KOPT-K1 (cell line): ENCODE measurements at regions not wholly inside any gene's neighbourhood (a gene's known extent, or its start where the extent isn't known, plus 50 kb on each side); places are given as distances from the start of the nearest gene placed in this dataset.

Source experiments
- H3K27ac ChIP-seq: fragments of 200-600 bp; sonication (generic); 2 replicates; pipeline ENCODE4 v1.5.1; 2016; ENCODE audit warnings: antibody characterized with exemption, mild to moderate bottlenecking, low read depth, low read length; ENCODE audit not compliant: poor library complexity, severe bottlenecking
- H3K36me3 ChIP-seq: fragments of 200-600 bp; sonication (generic); 2 replicates; pipeline ENCODE4 v1.5.1; 2017; ENCODE audit warnings: antibody characterized with exemption, mild to moderate bottlenecking, low read length, moderate library complexity; ENCODE audit not compliant: insufficient read depth
- H3K9me3 ChIP-seq: fragments of 200-600 bp; sonication (generic); 2 replicates; pipeline ENCODE4 v1.5.1; 2017; ENCODE audit warnings: antibody characterized with exemption, low read length, mild to moderate bottlenecking; ENCODE audit not compliant: insufficient read depth, poor library complexity, severe bottlenecking

- H3K9me3 ChIP-seq = no peaks in the 10 kb centered on the region
Measured at GRCh38 chr3:110710603-110711002, 361.0 kb upstream of the NECTIN3 start.

GRCh38 chr3:110711130-110711832 lies 360.3 kb upstream of the NECTIN3 start:
- H3K9me3 ChIP-seq = no peaks in the 10 kb centered on the region
- no peak overlapping the region for H3K27ac ChIP-seq
- H3K36me3 ChIP-seq = no peaks in the 10 kb centered on the region

More at GRCh38 chr3:110710603-110711002, 361.0 kb upstream of the NECTIN3 start:
- Histone ChIP-seq H3K36me3 (no peaks in the 10 kb centered on the region), H3K27ac (no peak overlapping the region)

- Histone ChIP-seq H3K9me3 (no peaks in the 10 kb centered on the region), H3K36me3 (no peaks in the 10 kb centered on the region), H3K27ac (no peak overlapping the region)
Measured at GRCh38 chr3:110711851-110712516, 359.6 kb upstream of the NECTIN3 start.

- Histone ChIP-seq H3K9me3 (no peaks in the 10 kb centered on the region), H3K27ac (no peak overlapping the region), H3K36me3 (no peaks in the 10 kb centered on the region)
Measured at GRCh38 chr3:110727056-110727455, 344.6 kb upstream of the NECTIN3 start.

- Histone ChIP-seq H3K9me3 (no peaks in the 10 kb centered on the region), H3K27ac (no peak overlapping the region), H3K36me3 (no peaks in the 10 kb centered on the region)
Measured at GRCh38 chr3:110731148-110731547, 340.5 kb upstream of the NECTIN3 start.

GRCh38 chr3:110732420-110732819 lies 339.2 kb upstream of the NECTIN3 start:
- Histone ChIP-seq H3K9me3 (no peaks in the 10 kb centered on the region), H3K36me3 (no peaks in the 10 kb centered on the region), H3K27ac (no peak overlapping the region)

GRCh38 chr3:110733045-110733444 lies 338.6 kb upstream of the NECTIN3 start:
- no peaks in the 10 kb centered on the region for H3K9me3 ChIP-seq
- no peak overlapping the region for H3K27ac ChIP-seq

GRCh38 chr3:110734524-110734923 lies 337.1 kb upstream of the NECTIN3 start:
- no peak overlapping the region for H3K27ac ChIP-seq
- no peaks in the 10 kb centered on the region for H3K9me3 ChIP-seq
- H3K36me3 ChIP-seq = no peaks in the 10 kb centered on the region

More at GRCh38 chr3:110733045-110733444, 338.6 kb upstream of the NECTIN3 start:
- H3K36me3 ChIP-seq = no peaks in the 10 kb centered on the region

- no peaks in the 10 kb centered on the region for H3K9me3 ChIP-seq
- H3K27ac ChIP-seq = no peak overlapping the region
- H3K36me3 ChIP-seq = no peaks in the 10 kb centered on the region
Measured at GRCh38 chr3:110736332-110736731, 335.3 kb upstream of the NECTIN3 start.

GRCh38 chr3:110738531-110738930 lies 333.1 kb upstream of the NECTIN3 start:
- Histone ChIP-seq H3K36me3 (no peaks in the 10 kb centered on the region), H3K27ac (no peak overlapping the region), H3K9me3 (no peaks in the 10 kb centered on the region)

GRCh38 chr3:110741891-110742290 lies 329.7 kb upstream of the NECTIN3 start:
- H3K27ac ChIP-seq = no peak overlapping the region
- no peaks in the 10 kb centered on the region for H3K9me3 ChIP-seq
- no peaks in the 10 kb centered on the region for H3K36me3 ChIP-seq

GRCh38 chr3:110743202-110743601 lies 328.4 kb upstream of the NECTIN3 start:
- H3K36me3 ChIP-seq = no peaks in the 10 kb centered on the region
- H3K9me3 ChIP-seq = no peaks in the 10 kb centered on the region
- no peak overlapping the region for H3K27ac ChIP-seq

GRCh38 chr3:110743984-110744383 lies 327.6 kb upstream of the NECTIN3 start:
- Histone ChIP-seq H3K27ac (no peak overlapping the region), H3K9me3 (no peaks in the 10 kb centered on the region), H3K36me3 (no peaks in the 10 kb centered on the region)

GRCh38 chr3:110744723-110745122 lies 326.9 kb upstream of the NECTIN3 start:
- Histone ChIP-seq H3K36me3 (no peaks in the 10 kb centered on the region), H3K9me3 (no peaks in the 10 kb centered on the region), H3K27ac (no peak overlapping the region)

- Histone ChIP-seq H3K9me3 (no peaks in the 10 kb centered on the region), H3K36me3 (no peaks in the 10 kb centered on the region), H3K27ac (no peak overlapping the region)
Measured at GRCh38 chr3:110749006-110749405, 322.6 kb upstream of the NECTIN3 start.

- Histone ChIP-seq H3K9me3 (no peaks in the 10 kb centered on the region), H3K27ac (no peak overlapping the region), H3K36me3 (no peaks in the 10 kb centered on the region)
Measured at GRCh38 chr3:110750201-110750600, 321.4 kb upstream of the NECTIN3 start.
